ENCODE measurements at regions not wholly inside any gene's neighbourhood (a gene's known extent, or its start where the extent isn't known, plus 50 kb on each side); places are given as distances from the start of the nearest gene placed in this dataset.
"Not testable (repeated sequence)": the region's sequence is repeated elsewhere in the genome, so short reads cannot be mapped to it uniquely, and the experiment has no call there.

DNA sequence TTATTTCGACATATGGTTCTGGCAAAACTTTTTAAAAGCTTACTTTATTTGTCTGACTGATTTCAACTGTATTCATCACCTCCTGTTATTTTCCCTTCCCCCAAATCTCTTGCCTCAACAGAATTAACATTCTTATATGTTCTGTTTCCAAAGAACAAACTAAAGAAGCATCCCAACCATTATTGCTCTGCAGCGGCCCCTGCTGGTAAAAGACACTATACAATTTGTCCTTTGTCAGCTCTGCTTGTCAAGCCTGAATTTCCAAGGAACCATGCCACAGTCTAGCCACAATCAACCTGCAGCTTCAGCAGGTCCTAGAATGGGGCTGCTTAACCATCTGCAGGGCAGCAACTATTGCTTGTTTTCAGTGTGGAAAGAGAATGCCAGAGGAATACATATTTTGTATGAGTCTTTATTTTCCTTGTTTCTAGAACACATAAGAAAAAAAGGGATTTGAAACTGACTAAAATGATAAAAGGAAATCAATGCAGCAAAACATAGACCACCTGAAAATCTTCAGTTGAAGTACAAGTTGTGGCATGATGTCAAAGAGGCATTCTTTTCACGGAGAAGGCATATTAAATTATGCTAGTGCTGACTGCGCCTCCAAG is 845.3 kb downstream of the DIAPH3 start:
- DNase-seq (ENCODE audit: low read depth): peak; percentile 60
- H3K4me3 ChIP-seq (ENCODE audit: low read length): no peak overlapping the region
- TF ChIP-seq, protein P1, sequence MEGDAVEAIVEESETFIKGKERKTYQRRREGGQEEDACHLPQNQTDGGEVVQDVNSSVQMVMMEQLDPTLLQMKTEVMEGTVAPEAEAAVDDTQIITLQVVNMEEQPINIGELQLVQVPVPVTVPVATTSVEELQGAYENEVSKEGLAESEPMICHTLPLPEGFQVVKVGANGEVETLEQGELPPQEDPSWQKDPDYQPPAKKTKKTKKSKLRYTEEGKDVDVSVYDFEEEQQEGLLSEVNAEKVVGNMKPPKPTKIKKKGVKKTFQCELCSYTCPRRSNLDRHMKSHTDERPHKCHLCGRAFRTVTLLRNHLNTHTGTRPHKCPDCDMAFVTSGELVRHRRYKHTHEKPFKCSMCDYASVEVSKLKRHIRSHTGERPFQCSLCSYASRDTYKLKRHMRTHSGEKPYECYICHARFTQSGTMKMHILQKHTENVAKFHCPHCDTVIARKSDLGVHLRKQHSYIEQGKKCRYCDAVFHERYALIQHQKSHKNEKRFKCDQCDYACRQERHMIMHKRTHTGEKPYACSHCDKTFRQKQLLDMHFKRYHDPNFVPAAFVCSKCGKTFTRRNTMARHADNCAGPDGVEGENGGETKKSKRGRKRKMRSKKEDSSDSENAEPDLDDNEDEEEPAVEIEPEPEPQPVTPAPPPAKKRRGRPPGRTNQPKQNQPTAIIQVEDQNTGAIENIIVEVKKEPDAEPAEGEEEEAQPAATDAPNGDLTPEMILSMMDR (IDR thresholded peaks at IDR 0.05; ENCODE audit: insufficient read depth, low read depth, low read length, missing control alignments): peak; percentile 74

DNA sequence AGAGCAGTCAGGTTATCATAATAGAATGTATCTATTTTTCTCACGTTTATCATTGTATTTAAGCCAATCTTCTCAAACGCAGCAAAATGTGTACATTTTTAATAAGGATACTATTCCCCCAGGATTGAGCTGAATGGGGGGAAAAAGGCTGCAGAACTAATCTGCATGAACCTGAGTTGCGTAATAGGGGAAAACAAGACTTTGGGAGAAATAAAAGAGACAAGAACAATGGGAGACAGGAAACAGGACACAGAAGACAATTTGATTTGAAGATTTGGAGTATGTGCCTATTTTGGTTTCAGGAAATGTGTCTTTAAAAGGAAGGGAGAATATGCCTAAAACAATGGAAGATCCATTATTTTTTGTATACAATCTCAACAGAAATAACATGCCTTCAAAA is 844.5 kb downstream of the DIAPH3 start:
- TF ChIP-seq, protein P1 (IDR thresholded peaks at IDR 0.05; ENCODE audit: insufficient read depth, low read depth, low read length, missing control alignments): no peak
- no peak for DNase-seq (ENCODE audit: low read depth)
- no peak overlapping the region for H3K4me3 ChIP-seq (ENCODE audit: low read length)

DNA sequence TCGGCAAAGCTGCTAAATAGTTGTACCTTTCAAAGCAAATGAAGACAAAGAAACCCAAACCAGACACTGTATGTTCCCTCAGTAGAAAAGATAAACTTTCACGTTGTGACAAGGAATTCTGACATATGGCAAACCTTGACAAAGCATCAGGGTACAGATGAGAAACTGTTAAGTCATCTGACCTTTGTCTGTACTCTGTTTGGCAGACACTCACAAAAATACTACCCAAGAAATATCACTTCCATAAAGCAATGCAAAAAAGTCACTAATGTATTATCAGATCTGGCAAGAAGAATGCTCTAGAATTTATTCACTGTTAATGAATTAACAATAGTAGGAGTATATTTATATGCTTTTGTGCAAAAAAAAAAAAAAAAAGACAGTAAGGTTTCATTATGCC is 843.7 kb downstream of the DIAPH3 start:
- TF ChIP-seq, protein P1 (IDR thresholded peaks at IDR 0.05; ENCODE audit: insufficient read depth, low read depth, low read length, missing control alignments): no peak
- no peak for DNase-seq (ENCODE audit: low read depth)
- no peak overlapping the region for H3K4me3 ChIP-seq (ENCODE audit: low read length)

DNA sequence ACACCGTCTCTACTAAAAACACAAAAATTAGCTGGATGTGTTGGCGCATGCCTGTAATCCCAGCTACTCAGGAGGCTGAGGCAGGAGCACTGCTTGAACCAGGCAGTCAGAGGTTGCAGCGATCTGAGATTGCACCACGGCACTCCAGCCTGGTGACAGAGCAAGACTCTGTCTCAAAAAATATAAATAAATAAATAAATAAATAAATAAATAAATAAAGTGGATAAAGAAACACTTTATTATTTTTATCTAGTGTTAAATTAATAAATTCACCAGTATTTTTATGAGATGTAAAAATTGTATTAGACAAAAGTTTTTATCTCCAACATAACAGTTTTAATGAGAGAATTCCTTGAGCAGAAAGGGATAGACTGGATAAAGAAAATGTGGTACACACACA is 839.3 kb downstream of the DIAPH3 start:
- H3K4me3 ChIP-seq (ENCODE audit: low read length); DNase-seq (ENCODE audit: low read depth): not testable (repeated sequence)

DNA sequence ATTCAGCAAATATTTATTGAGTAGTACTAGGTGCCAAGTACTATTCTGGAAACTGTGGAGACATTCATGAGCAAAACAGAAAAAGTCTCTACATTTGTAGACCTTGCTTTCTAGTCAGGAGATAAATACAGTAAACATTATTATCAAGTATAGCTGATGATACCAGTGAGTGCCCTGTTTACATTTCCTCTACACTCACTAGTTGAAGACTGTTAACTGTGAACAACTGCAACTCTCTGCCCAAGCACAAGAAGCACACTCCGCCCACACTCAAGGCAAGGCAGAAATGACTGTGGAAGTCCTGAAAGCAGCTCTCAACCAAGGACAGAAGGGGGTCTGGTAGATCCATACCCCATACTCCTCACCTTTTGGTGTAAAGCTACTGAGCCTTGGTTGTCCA is 837.0 kb downstream of the DIAPH3 start:
- DNase-seq (ENCODE audit: low read depth): no peak
- no peak overlapping the region for H3K4me3 ChIP-seq (ENCODE audit: low read length)
- TF ChIP-seq, protein P1 (IDR thresholded peaks at IDR 0.05; ENCODE audit: insufficient read depth, low read depth, low read length, missing control alignments): no peak

DNA sequence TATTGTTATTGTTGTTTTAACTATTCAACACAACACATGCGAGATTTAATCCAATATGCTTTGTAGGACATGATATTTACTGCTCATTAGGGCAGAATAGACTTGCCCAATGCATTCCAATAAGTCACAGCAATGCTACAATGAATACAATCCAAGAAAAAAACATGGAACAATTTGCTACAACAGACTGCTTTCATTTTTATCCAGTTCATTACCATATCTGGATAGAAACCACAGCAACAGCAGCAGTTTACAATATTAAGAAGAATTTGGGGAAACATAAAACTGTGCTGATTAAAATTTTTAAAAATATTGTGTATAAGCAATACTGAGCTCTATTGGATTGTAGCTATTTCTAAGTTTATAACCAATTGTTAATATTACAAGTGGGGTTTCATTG is 833.0 kb downstream of the DIAPH3 start:
- TF ChIP-seq, protein P1 (IDR thresholded peaks at IDR 0.05; ENCODE audit: insufficient read depth, low read depth, low read length, missing control alignments): no peak
- no peak for DNase-seq (ENCODE audit: low read depth)
- no peak overlapping the region for H3K4me3 ChIP-seq (ENCODE audit: low read length)

DNA sequence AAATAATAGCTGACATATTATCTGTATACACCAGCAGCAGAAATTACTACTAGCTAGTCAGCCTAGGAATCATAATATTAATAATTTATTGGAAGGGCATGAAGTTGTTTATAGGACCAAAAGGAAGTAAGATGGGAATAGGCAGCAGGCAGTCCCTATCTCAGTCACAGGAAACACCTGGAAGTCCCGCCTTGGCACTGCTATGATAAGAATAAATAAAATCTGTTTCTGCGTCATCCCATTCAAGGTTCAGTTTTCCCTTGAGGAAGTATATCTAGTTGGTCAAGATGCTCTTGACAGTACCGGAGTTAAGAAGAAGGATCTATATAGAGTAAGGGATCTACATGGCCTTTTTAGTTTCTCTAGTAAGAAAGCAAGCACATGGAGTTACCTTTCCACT is 830.8 kb downstream of the DIAPH3 start:
- TF ChIP-seq, protein P1 (IDR thresholded peaks at IDR 0.05; ENCODE audit: insufficient read depth, low read depth, low read length, missing control alignments): no peak
- H3K4me3 ChIP-seq (ENCODE audit: low read length): no peak overlapping the region
- no peak for DNase-seq (ENCODE audit: low read depth)

Data from epithelial cell of esophagus (primary cell).